Neural progenitor cell (in vitro differentiated cells): ENCODE measurements at regions not wholly inside any gene's neighbourhood (a gene's known extent, or its start where the extent isn't known, plus 50 kb on each side); places are given as distances from the start of the nearest gene placed in this dataset.

ENCODE experiments used
- DNase-seq: peaks from one replicate; pipeline ENCODE4 v3.0.0-alpha.2; 2016; ENCODE audit warnings: low spot score
- H2AFZ ChIP-seq: fragments of 200-600 bp; sonication (generic); replicated peaks from 2 replicates; pipeline ENCODE4 v1.6.1; 2016; ENCODE audit warnings: antibody characterized with exemption
- H3F3A ChIP-seq: fragments of 200-600 bp; sonication (generic); 2 replicates; pipeline ENCODE4 v1.6.1; 2016; ENCODE audit warnings: antibody characterized with exemption, low read depth
- H3K27ac ChIP-seq: fragments of 200-600 bp; sonication (generic); 2 replicates; pipeline ENCODE4 v1.5.1; 2016; ENCODE audit warnings: mild to moderate bottlenecking
- H3K27me3 ChIP-seq: fragments of 200-600 bp; sonication (generic); 2 replicates; pipeline ENCODE4 v1.6.1; 2016; ENCODE audit warnings: mild to moderate bottlenecking, moderate library complexity
- H3K36me3 ChIP-seq: fragments of 200-600 bp; sonication (generic); 2 replicates; pipeline ENCODE4 v1.5.1; 2016
- H3K4me1 ChIP-seq: fragments of 200-600 bp; sonication (generic); 2 replicates; pipeline ENCODE4 v1.6.1; 2016; ENCODE audit warnings: mixed run types
- H3K4me2 ChIP-seq: fragments of 200-600 bp; sonication (generic); 2 replicates; pipeline ENCODE4 v1.6.1; 2016
- H3K4me3 ChIP-seq: fragments of 200-600 bp; sonication (generic); 2 replicates; pipeline ENCODE4 v1.5.1; 2016
- H3K79me2 ChIP-seq: fragments of 200-600 bp; sonication (generic); 2 replicates; pipeline ENCODE4 v1.6.1; 2016; ENCODE audit warnings: low read depth
- H3K9ac ChIP-seq: fragments of 200-600 bp; sonication (generic); 2 replicates; pipeline ENCODE4 v1.6.1; 2016
- H3K9me3 ChIP-seq: fragments of 200-600 bp; sonication (generic); 2 replicates; pipeline ENCODE4 v1.5.1; 2016; ENCODE audit warnings: low read depth
- H4K20me1 ChIP-seq: fragments of 200-600 bp; sonication (generic); 2 replicates; pipeline ENCODE4 v1.6.1; 2016; ENCODE audit warnings: low read depth
- H3K27ac Mint-ChIP-seq: 3 replicates; pipeline ENCODE4 v1.8.0; 2021; ENCODE audit warnings: mixed read lengths
- H3K27me3 Mint-ChIP-seq: 2 replicates; pipeline ENCODE4 v1.8.0; 2022; ENCODE audit warnings: low read depth, mild to moderate bottlenecking, inconsistent platforms, moderate library complexity, mixed read lengths; ENCODE audit not compliant: insufficient read depth
- H3K36me3 Mint-ChIP-seq: 3 replicates; pipeline ENCODE4 v1.8.0; 2021; ENCODE audit warnings: mixed read lengths
- H3K4me1 Mint-ChIP-seq: 3 replicates; pipeline ENCODE4 v1.8.0; 2021; ENCODE audit warnings: mixed read lengths
- H3K4me3 Mint-ChIP-seq: 3 replicates; pipeline ENCODE4 v1.8.0; 2021; ENCODE audit warnings: mild to moderate bottlenecking, moderate library complexity, mixed read lengths
- H3K9me3 Mint-ChIP-seq: 3 replicates; pipeline ENCODE4 v1.8.0; 2020; ENCODE audit warnings: mixed read lengths
- EZH2 ChIP-seq: fragments of 200-600 bp; sonication (generic); IDR thresholded peaks from 2 replicates; pipeline ENCODE4 v1.6.1; 2017; ENCODE audit warnings: antibody characterized with exemption, mild to moderate bottlenecking, moderate library complexity
- EZH2phosphoT487 ChIP-seq: fragments of 200-600 bp; sonication (generic); IDR thresholded peaks from 2 replicates; pipeline ENCODE4 v1.6.1; 2017; ENCODE audit warnings: antibody characterized with exemption
- TF ChIP-seq, protein P1 (sequence below): fragments of 200-600 bp; sonication (generic); IDR thresholded peaks from 2 replicates; pipeline ENCODE4 v1.5.1; 2017; ENCODE audit warnings: antibody characterized with exemption, mild to moderate bottlenecking

DNA sequence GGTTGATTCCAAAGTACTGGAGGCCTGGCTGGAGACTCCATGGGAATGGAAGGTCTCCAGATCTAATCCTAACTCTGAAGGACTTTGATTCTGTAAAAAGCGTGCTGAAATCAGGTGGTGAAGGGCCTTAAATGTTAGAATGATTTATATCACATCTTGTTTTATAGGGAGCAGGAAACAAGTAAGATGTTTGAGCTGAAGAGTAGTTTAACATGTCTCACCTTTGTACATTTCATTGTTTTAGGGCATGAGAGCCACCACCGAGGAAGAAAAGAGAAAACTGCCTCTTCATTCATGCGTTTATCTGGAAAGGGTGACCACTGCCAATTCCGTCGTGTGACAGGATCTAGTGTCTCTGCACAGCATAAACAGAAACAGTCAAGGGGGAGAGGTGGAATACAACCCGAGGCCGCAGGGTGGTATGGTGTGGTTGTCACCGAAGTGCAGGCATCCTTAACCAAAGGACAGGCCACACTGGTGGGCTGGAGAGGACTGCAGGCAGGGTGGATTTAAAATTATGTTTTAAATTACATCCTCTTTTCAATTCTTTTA is 445.3 kb downstream of the SLC4A3 start:
- no peak overlapping the region for H3K9ac ChIP-seq
- Mint-ChIP-seq H3K27me3 (peaks cover 3% of the 10 kb centered on the region), H3K4me3 (no peak overlapping the region), H3K9me3 (peaks cover 8% of the 10 kb centered on the region), H3K27ac (no peak overlapping the region), H3K36me3 (no peaks in the 10 kb centered on the region), H3K4me1 (peaks cover 29% of the 10 kb centered on the region)
- peaks cover 7% of the 10 kb centered on the region for H3F3A ChIP-seq
- H3K27ac ChIP-seq, result no peak overlapping the region
- H3K4me1 ChIP-seq, result peaks cover 24% of the 10 kb centered on the region
- no peaks in the 10 kb centered on the region for H3K27me3 ChIP-seq
- H2AFZ ChIP-seq, result no peak overlapping the region
- no peak for DNase-seq
- no peaks in the 10 kb centered on the region for H3K9me3 ChIP-seq
- no peak overlapping the region for H3K4me2 ChIP-seq
- H4K20me1 ChIP-seq, result no peaks in the 10 kb centered on the region
- no peaks in the 10 kb centered on the region for H3K36me3 ChIP-seq
- TF ChIP-seq EZH2, result no peak
- TF ChIP-seq EZH2phosphoT487, result no peak
- TF ChIP-seq, protein P1, sequence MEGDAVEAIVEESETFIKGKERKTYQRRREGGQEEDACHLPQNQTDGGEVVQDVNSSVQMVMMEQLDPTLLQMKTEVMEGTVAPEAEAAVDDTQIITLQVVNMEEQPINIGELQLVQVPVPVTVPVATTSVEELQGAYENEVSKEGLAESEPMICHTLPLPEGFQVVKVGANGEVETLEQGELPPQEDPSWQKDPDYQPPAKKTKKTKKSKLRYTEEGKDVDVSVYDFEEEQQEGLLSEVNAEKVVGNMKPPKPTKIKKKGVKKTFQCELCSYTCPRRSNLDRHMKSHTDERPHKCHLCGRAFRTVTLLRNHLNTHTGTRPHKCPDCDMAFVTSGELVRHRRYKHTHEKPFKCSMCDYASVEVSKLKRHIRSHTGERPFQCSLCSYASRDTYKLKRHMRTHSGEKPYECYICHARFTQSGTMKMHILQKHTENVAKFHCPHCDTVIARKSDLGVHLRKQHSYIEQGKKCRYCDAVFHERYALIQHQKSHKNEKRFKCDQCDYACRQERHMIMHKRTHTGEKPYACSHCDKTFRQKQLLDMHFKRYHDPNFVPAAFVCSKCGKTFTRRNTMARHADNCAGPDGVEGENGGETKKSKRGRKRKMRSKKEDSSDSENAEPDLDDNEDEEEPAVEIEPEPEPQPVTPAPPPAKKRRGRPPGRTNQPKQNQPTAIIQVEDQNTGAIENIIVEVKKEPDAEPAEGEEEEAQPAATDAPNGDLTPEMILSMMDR, result no peak
- H3K79me2 ChIP-seq, result no peaks in the 10 kb centered on the region
- no peak overlapping the region for H3K4me3 ChIP-seq

DNA sequence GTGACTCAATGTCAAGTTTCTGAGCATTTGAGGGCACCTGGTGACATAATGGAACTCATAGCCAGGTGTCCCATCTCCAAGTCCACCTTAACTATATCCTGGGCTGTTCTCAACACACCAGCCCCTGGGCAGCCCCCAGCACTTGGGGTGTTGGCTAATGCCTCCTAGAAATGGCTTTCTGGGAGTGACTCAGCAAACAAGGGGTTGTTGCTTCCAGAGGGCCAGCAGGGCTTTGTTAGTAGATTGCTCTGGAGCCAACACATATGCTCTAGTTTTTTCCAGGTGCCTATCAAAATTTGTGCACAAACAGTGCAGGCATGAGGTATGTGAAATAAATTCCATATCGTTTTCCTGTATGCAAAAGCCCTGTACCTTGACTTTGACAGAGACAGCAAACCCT is 448.4 kb downstream of the SLC4A3 start:
- peaks cover 45% of the 10 kb centered on the region for H3K4me1 Mint-ChIP-seq

DNA sequence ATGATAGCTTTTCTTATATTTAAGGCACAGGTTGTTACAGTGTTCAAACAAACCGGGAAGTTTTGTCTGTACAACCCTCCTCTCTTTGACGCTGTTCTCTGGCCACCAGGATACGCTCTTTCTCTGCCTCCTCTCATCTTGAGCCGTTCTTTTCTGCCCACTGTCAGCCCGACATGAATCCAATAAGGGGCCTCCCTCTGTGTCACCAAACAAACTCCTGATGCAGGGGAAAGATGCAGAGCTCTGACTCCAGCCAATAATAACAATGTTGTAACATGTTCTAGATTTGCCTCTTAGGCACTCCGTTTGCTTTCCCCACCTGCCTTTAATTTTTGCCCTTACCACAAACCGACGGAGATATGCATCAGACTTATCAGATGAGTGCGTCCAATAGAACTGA is 449.3 kb downstream of the SLC4A3 start:
- no peaks in the 10 kb centered on the region for H4K20me1 ChIP-seq
- no peaks in the 10 kb centered on the region for H3K36me3 Mint-ChIP-seq
- H3K9me3 Mint-ChIP-seq, result peaks cover 12% of the 10 kb centered on the region
- peak; percentile 75 for DNase-seq
- H3K36me3 ChIP-seq, result no peaks in the 10 kb centered on the region
- H3K79me2 ChIP-seq, result no peaks in the 10 kb centered on the region
- H3K4me2 ChIP-seq, result peak overlapping the region; percentile 47
- H2AFZ ChIP-seq, result no peak overlapping the region
- H3K4me3 Mint-ChIP-seq, result no peak overlapping the region
- H3K9ac ChIP-seq, result no peak overlapping the region
- H3K4me1 ChIP-seq, result peaks cover 41% of the 10 kb centered on the region
- H3K9me3 ChIP-seq, result no peaks in the 10 kb centered on the region
- H3F3A ChIP-seq, result peaks cover 12% of the 10 kb centered on the region
- peak overlapping the region; percentile 42 for H3K27ac Mint-ChIP-seq
- TF ChIP-seq, protein P1, result peak; percentile 57
- TF ChIP-seq EZH2phosphoT487, result no peak
- no peak for TF ChIP-seq EZH2
- peaks cover 5% of the 10 kb centered on the region for H3K27me3 Mint-ChIP-seq
- no peak overlapping the region for H3K4me3 ChIP-seq
- H3K27ac ChIP-seq, result no peak overlapping the region
- H3K4me1 Mint-ChIP-seq, result peaks cover 52% of the 10 kb centered on the region
- H3K27me3 ChIP-seq, result no peaks in the 10 kb centered on the region

More for the DNA sequence above, 448.4 kb downstream of the SLC4A3 start:
- Histone ChIP-seq H3K36me3 (no peaks in the 10 kb centered on the region), H3K9ac (no peak overlapping the region), H3K4me2 (no peak overlapping the region), H3F3A (peaks cover 12% of the 10 kb centered on the region), H3K9me3 (no peaks in the 10 kb centered on the region), H3K27ac (no peak overlapping the region), H3K4me3 (no peak overlapping the region), H2AFZ (no peak overlapping the region), H3K79me2 (no peaks in the 10 kb centered on the region), H3K27me3 (no peaks in the 10 kb centered on the region), H4K20me1 (no peaks in the 10 kb centered on the region), H3K4me1 (peaks cover 32% of the 10 kb centered on the region)
- TF ChIP-seq, protein P1, result no peak
- TF ChIP-seq EZH2, result no peak
- no peak for TF ChIP-seq EZH2phosphoT487
- Mint-ChIP-seq H3K4me3 (no peak overlapping the region), H3K9me3 (peaks cover 12% of the 10 kb centered on the region), H3K27me3 (peaks cover 5% of the 10 kb centered on the region), H3K36me3 (no peaks in the 10 kb centered on the region), H3K27ac (no peak overlapping the region)
- no peak for DNase-seq
